Activated T-helper 2 cell treated with anti-CD3 and anti-CD28 coated beads, Interferon-gamma antibody, Interleukin-2, Interleukin-4, amounts not matched to agents 10 μg/mL and 5 μg/mL and 100 μg/mL, durations not matched to agents 14 hours and 24 hours and 36 hours (primary cell): ENCODE measurements at regions not wholly inside any gene's neighbourhood (a gene's known extent, or its start where the extent isn't known, plus 50 kb on each side); places are given as distances from the start of the nearest gene placed in this dataset.

Experiments
- DNase-seq: peaks from one replicate; pipeline ENCODE4 v3.0.0; 2021; ENCODE audit warnings: low spot score
- H3K27ac Mint-ChIP-seq: one replicate; pipeline ENCODE4 v1.8.0; 2021; ENCODE audit warnings: mixed read lengths
- H3K27me3 Mint-ChIP-seq: one replicate; pipeline ENCODE4 v1.8.0; 2021; ENCODE audit warnings: low read depth, mixed read lengths
- H3K36me3 Mint-ChIP-seq: one replicate; pipeline ENCODE4 v1.8.0; 2021; ENCODE audit warnings: low read depth, mixed read lengths
- H3K4me1 Mint-ChIP-seq: one replicate; pipeline ENCODE4 v1.8.0; 2021; ENCODE audit warnings: low read depth, mixed read lengths
- H3K4me3 Mint-ChIP-seq: one replicate; pipeline ENCODE4 v1.8.0; 2021; ENCODE audit warnings: low read depth, mild to moderate bottlenecking, moderate library complexity, mixed read lengths
- H3K9me3 Mint-ChIP-seq: one replicate; pipeline ENCODE4 v1.8.0; 2021; ENCODE audit warnings: mixed read lengths
- intact Hi-C: fragments of 100-400 bp; cut with micrococcal nuclease; formaldehyde crosslinking; loops from one replicate; pipeline ENCODE4 v1.15.1; 2023

- H3K36me3 Mint-ChIP-seq, result no peaks in the 10 kb centered on the region
- intact Hi-C loops, result no loop called here
- no peak for DNase-seq
- H3K27ac Mint-ChIP-seq, result no peak overlapping the region
- H3K9me3 Mint-ChIP-seq, result peaks cover 13% of the 10 kb centered on the region
- H3K27me3 Mint-ChIP-seq, result peaks cover 53% of the 10 kb centered on the region
- peaks cover 2% of the 10 kb centered on the region for H3K4me1 Mint-ChIP-seq
- H3K4me3 Mint-ChIP-seq, result no peak overlapping the region
These were observed 180.5 kb downstream of the TRIM27 start for GRCh38 chr6:28743271-28743789.

- intact Hi-C loops, result no loop called here
These were observed 176.6 kb downstream of the TRIM27 start for GRCh38 chr6:28747083-28747630.

GRCh38 chr6:28747631-28748157 is 176.1 kb downstream of the TRIM27 start:
- intact Hi-C loops, result no loop called here
- no peak overlapping the region for H3K4me3 Mint-ChIP-seq
- no peaks in the 10 kb centered on the region for H3K4me1 Mint-ChIP-seq
- no peaks in the 10 kb centered on the region for H3K36me3 Mint-ChIP-seq
- H3K9me3 Mint-ChIP-seq, result peaks cover 10% of the 10 kb centered on the region
- no peak for DNase-seq
- peaks cover 47% of the 10 kb centered on the region for H3K27me3 Mint-ChIP-seq
- no peak overlapping the region for H3K27ac Mint-ChIP-seq

More at GRCh38 chr6:28747083-28747630, 176.6 kb downstream of the TRIM27 start:
- Mint-ChIP-seq H3K4me3 (no peak overlapping the region), H3K9me3 (peaks cover 10% of the 10 kb centered on the region), H3K27me3 (peaks cover 47% of the 10 kb centered on the region), H3K27ac (no peak overlapping the region), H3K36me3 (no peaks in the 10 kb centered on the region), H3K4me1 (no peaks in the 10 kb centered on the region)
- DNase-seq, result no peak

- no peak for DNase-seq
- Mint-ChIP-seq H3K27ac (no peak overlapping the region), H3K4me1 (no peaks in the 10 kb centered on the region), H3K27me3 (peaks cover 42% of the 10 kb centered on the region), H3K36me3 (no peaks in the 10 kb centered on the region), H3K4me3 (no peak overlapping the region), H3K9me3 (peaks cover 10% of the 10 kb centered on the region)
- intact Hi-C loops, result no loop called here
These were observed 175.6 kb downstream of the TRIM27 start for GRCh38 chr6:28748192-28748591.

- Mint-ChIP-seq H3K4me1 (no peaks in the 10 kb centered on the region), H3K4me3 (no peak overlapping the region), H3K9me3 (peaks cover 10% of the 10 kb centered on the region), H3K36me3 (no peaks in the 10 kb centered on the region), H3K27ac (no peak overlapping the region), H3K27me3 (peaks cover 26% of the 10 kb centered on the region)
- intact Hi-C loops, result no loop called here
- DNase-seq, result no peak
These were observed 172.8 kb downstream of the TRIM27 start for GRCh38 chr6:28750926-28751458.

GRCh38 chr6:28751514-28751913 is 172.3 kb downstream of the TRIM27 start:
- Mint-ChIP-seq H3K4me3 (no peak overlapping the region), H3K9me3 (peaks cover 10% of the 10 kb centered on the region), H3K36me3 (no peaks in the 10 kb centered on the region), H3K4me1 (no peaks in the 10 kb centered on the region), H3K27me3 (peaks cover 21% of the 10 kb centered on the region), H3K27ac (no peak overlapping the region)
- no peak for DNase-seq
- intact Hi-C loops, result no loop called here

- H3K4me3 Mint-ChIP-seq, result no peak overlapping the region
- DNase-seq, result no peak
- peaks cover 18% of the 10 kb centered on the region for H3K27me3 Mint-ChIP-seq
- H3K9me3 Mint-ChIP-seq, result peaks cover 10% of the 10 kb centered on the region
- no peaks in the 10 kb centered on the region for H3K4me1 Mint-ChIP-seq
- no peaks in the 10 kb centered on the region for H3K36me3 Mint-ChIP-seq
- intact Hi-C loops, result no loop called here
- H3K27ac Mint-ChIP-seq, result no peak overlapping the region
These were observed 171.8 kb downstream of the TRIM27 start for GRCh38 chr6:28751963-28752350.

GRCh38 chr6:28757429-28758045 is 166.2 kb downstream of the TRIM27 start:
- Mint-ChIP-seq H3K27ac (no peak overlapping the region), H3K9me3 (no peaks in the 10 kb centered on the region), H3K36me3 (no peaks in the 10 kb centered on the region), H3K4me3 (no peak overlapping the region), H3K27me3 (peaks cover 12% of the 10 kb centered on the region), H3K4me1 (no peaks in the 10 kb centered on the region)
- DNase-seq, result no peak
- intact Hi-C loops, result no loop called here

GRCh38 chr6:28758046-28758817 is 165.6 kb downstream of the TRIM27 start:
- H3K27me3 Mint-ChIP-seq, result peaks cover 13% of the 10 kb centered on the region
- H3K4me1 Mint-ChIP-seq, result no peaks in the 10 kb centered on the region
- no peak overlapping the region for H3K27ac Mint-ChIP-seq
- intact Hi-C loops, result no loop called here
- no peak overlapping the region for H3K4me3 Mint-ChIP-seq
- DNase-seq, result no peak
- no peaks in the 10 kb centered on the region for H3K36me3 Mint-ChIP-seq
- no peaks in the 10 kb centered on the region for H3K9me3 Mint-ChIP-seq

- Mint-ChIP-seq H3K4me1 (no peaks in the 10 kb centered on the region), H3K27me3 (peaks cover 13% of the 10 kb centered on the region), H3K36me3 (no peaks in the 10 kb centered on the region), H3K27ac (no peak overlapping the region), H3K4me3 (no peak overlapping the region), H3K9me3 (no peaks in the 10 kb centered on the region)
- intact Hi-C loops, result no loop called here
- DNase-seq, result no peak
These were observed 165.0 kb downstream of the TRIM27 start for GRCh38 chr6:28758818-28759235.

GRCh38 chr6:28764014-28764723 is 159.6 kb downstream of the TRIM27 start:
- Mint-ChIP-seq H3K36me3 (peaks cover 2% of the 10 kb centered on the region), H3K4me3 (no peak overlapping the region), H3K27ac (no peak overlapping the region), H3K9me3 (peaks cover 4% of the 10 kb centered on the region), H3K4me1 (no peaks in the 10 kb centered on the region), H3K27me3 (peaks cover 54% of the 10 kb centered on the region)
- DNase-seq, result no peak
- intact Hi-C loops, result no loop called here

GRCh38 chr6:28764761-28765282 is 159.0 kb downstream of the TRIM27 start:
- no peak for DNase-seq
- peaks cover 2% of the 10 kb centered on the region for H3K36me3 Mint-ChIP-seq
- intact Hi-C loops, result no loop called here
- no peak overlapping the region for H3K27ac Mint-ChIP-seq
- no peak overlapping the region for H3K4me3 Mint-ChIP-seq
- peaks cover 59% of the 10 kb centered on the region for H3K27me3 Mint-ChIP-seq
- no peaks in the 10 kb centered on the region for H3K4me1 Mint-ChIP-seq
- peaks cover 4% of the 10 kb centered on the region for H3K9me3 Mint-ChIP-seq
